ENCODE measurements at regions not wholly inside any gene's neighbourhood (a gene's known extent, or its start where the extent isn't known, plus 50 kb on each side); places are given as distances from the start of the nearest gene placed in this dataset.

DNA sequence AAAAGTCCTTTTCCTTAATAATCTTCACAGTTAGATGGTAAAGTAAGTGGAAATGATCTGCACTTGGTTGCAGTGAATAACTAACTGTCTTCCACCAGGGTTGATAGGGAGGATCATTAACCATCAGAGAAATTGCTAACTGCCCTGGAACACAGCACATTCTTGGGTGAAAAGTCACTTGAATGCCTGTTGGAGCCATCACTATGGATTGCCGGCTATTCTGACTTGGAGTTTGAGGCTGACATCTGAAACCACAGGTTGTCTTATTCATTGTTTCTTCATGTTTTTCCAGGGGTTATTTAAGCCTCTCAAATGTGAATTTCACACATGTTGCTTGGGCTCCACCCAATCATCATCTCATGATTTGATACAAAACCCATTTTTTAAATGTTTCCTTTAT lies 901.4 kb downstream of the MCTP2 start:
- TF ChIP-seq EZH2phosphoT487 (IDR thresholded peaks at IDR 0.05; ENCODE audit: low read depth), result no peak
- TF ChIP-seq, protein P1, sequence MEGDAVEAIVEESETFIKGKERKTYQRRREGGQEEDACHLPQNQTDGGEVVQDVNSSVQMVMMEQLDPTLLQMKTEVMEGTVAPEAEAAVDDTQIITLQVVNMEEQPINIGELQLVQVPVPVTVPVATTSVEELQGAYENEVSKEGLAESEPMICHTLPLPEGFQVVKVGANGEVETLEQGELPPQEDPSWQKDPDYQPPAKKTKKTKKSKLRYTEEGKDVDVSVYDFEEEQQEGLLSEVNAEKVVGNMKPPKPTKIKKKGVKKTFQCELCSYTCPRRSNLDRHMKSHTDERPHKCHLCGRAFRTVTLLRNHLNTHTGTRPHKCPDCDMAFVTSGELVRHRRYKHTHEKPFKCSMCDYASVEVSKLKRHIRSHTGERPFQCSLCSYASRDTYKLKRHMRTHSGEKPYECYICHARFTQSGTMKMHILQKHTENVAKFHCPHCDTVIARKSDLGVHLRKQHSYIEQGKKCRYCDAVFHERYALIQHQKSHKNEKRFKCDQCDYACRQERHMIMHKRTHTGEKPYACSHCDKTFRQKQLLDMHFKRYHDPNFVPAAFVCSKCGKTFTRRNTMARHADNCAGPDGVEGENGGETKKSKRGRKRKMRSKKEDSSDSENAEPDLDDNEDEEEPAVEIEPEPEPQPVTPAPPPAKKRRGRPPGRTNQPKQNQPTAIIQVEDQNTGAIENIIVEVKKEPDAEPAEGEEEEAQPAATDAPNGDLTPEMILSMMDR (IDR thresholded peaks at IDR 0.05; ENCODE audit: low read depth, low read length), result no peak

All from OCI-LY3 (cell line).